HG02943 (cell line): ENCODE measurements at regions not wholly inside any gene's neighbourhood (a gene's known extent, or its start where the extent isn't known, plus 50 kb on each side); places are given as distances from the start of the nearest gene placed in this dataset.

Experiments used
- ATAC-seq: cut with Tn5 transposase; IDR thresholded peaks from one replicate; pipeline ENCODE4 v1.9.1; 2021; ENCODE audit warnings: mild to moderate bottlenecking, low read depth, moderate library complexity; ENCODE audit not compliant: unreplicated experiment

DNA sequence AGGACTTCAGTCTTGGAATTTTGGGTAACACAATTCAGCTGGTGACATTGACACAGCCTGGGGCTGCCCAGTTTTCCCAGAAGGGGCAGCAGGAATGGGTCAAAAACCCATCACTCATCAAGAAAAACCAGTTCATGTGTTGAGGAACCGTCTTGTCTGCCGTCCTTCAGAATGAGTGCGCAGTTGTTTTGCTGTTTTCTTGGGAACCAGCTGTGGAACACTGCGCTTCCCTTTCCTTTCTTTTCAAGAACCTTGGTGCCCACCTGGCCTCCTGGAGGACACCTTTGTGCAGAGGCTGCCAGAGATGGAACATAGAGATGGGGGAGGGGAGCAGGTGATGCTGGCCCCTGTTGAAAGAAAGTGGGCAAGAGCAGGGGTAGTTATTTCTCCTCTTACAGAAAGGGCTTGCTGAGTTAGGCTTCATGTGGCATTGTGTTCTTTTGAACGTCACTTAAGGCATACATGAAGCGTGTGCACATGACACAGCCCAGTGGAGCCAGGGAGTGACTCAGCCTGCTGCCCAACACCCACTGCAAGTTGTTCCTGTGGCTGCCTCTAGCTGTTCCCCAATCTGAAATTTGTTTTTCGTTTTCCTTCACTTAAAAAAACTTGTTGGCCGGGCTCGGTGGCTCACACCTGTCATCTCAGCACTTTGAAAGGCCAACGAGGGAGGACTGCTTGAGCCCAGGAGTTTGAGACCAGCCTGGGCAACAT lies 87.4 kb upstream of the TNS3 start:
- ATAC-seq: peak; percentile 85

GRCh38 chr7:47666164-47666862 lies 84.4 kb upstream of the TNS3 start:
- ATAC-seq: no peak

GRCh38 chr7:47664650-47665195 lies 82.8 kb upstream of the TNS3 start:
- no peak for ATAC-seq

GRCh38 chr7:47663851-47664250 lies 81.9 kb upstream of the TNS3 start:
- no peak for ATAC-seq

- ATAC-seq: no peak
Measured at GRCh38 chr7:47663213-47663612, 81.3 kb upstream of the TNS3 start.

- ATAC-seq: no peak
Measured at GRCh38 chr7:47661051-47661714, 79.3 kb upstream of the TNS3 start.

DNA sequence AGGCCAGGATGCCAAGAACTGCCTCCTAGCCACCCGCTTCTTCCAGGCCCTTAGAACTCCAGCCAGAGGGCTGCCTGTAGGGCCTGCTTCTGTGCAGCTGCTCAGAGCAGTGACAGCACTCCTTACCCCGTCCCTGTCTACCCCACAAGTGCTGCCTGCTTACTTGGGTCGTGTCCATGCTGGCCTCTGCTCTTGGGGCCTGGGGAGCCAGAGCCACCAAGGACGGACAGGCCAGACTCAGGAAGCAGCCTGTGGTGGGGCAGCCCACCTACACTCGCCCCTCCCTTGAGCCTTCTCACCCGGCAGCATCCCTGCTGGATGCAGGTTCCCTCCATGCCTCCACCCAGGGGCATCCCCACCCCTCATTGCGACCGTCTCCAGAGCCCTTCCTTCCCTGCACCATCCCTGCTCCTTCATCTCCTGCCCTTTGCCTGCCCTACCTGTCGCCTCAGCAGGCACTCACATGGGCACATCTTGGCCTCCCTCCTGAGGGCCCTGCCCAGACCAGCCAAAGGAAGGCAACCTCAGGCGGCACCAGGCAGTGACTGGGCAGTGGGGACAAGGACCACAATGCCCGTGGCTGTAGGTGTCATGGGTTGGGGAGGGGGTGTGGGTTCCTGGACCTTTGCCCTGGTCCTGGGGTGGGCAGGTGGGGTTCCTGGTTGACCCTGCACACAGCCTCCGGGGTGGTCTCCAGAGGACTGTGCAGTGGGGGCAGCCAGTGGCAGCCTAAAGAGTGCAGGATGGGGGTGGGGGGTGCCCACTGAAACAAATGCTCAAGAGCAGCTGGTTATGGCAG lies 78.0 kb upstream of the TNS3 start:
- ATAC-seq: no peak

- no peak for ATAC-seq
Measured at GRCh38 chr7:47658886-47659635, 77.2 kb upstream of the TNS3 start.

- no peak for ATAC-seq
Measured at GRCh38 chr7:47657126-47657525, 75.2 kb upstream of the TNS3 start.

DNA sequence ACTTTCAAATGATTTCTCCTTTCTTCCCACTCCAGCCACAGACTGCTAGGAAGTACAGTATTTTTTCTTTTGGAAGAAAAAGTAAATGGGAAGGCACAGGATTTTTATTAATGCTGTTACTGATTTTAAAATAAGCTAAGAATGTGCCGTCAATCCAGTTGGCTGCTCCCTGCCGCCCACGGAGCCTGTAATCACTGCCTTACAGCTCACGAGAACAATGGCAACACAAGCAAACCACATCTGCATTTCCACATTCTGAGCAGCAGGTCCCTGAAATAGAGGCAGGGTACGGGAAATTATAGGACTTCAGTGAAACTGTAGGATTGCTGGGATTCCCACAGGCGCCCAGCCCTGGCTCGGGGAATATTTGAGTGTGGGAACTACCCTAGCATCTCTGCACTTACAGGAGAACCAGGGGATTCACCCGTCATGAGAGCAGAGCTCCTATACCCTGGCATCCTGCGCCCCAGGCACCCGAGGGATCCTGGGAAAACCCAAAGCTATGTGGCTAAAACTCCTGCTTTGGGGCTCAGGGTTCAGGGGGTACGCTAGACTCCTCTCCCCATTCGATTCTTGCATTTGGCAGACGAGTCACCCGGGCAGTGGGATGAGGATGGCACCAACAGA lies 72.9 kb upstream of the TNS3 start:
- no peak for ATAC-seq

DNA sequence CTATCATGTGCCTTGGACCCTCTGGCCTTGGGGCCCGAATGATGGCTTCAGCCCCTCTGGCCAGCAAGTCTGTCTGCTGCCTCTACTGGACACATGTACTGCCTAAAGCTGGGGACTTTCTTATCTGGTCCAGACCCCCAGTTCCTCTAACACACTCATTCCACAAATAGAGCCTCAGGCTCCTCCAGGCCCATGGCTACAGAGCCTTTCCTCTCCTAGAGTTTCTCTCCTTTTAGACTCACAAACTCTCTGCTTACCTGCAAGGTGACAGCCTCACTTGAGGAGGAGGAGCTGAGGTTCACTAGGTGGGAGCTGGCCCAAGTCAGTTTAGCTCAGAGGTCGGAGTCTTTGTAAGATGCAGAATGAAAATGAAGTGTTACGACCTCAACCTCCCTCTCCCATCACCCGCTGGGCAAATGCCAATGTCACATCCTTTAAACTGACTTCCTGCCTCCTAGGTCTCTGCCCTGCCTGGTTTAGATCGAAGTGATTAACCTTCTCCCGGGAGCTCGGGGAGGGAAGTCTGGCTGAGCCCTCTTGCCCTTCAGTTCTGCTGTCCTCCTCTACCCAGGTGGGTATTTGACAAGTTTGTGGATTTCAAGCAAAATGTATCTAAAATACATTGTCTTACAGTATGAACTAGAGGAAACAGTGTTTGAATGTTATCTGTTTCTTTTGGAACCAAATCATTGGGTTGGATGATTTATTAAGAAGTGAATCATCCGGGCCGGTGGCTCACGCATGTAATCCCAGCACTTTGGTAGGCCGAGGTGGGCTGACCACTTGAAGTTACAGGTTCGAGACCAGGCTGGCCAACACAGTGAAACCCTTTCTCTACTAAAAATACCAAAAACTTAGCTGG lies 71.9 kb upstream of the TNS3 start:
- no peak for ATAC-seq

DNA sequence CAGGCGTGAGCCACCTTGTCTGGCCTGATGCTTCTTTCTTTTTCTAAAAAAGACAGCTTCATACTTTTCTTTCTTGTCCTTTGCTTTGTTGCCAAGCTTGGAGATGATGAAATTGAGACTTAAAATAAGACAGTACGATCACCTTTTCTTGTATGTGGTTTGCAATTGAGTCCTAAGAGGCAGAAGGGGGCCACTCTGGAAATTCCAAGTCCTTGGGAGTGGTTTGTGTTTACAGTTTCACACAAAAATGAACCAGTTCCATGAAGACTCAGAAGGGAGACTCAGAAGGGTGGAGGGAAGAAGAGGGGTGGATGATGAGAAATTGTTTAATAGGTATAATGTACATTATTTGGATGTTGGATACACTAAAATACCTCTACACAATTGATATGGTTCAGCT lies 70.7 kb upstream of the TNS3 start:
- no peak for ATAC-seq

DNA sequence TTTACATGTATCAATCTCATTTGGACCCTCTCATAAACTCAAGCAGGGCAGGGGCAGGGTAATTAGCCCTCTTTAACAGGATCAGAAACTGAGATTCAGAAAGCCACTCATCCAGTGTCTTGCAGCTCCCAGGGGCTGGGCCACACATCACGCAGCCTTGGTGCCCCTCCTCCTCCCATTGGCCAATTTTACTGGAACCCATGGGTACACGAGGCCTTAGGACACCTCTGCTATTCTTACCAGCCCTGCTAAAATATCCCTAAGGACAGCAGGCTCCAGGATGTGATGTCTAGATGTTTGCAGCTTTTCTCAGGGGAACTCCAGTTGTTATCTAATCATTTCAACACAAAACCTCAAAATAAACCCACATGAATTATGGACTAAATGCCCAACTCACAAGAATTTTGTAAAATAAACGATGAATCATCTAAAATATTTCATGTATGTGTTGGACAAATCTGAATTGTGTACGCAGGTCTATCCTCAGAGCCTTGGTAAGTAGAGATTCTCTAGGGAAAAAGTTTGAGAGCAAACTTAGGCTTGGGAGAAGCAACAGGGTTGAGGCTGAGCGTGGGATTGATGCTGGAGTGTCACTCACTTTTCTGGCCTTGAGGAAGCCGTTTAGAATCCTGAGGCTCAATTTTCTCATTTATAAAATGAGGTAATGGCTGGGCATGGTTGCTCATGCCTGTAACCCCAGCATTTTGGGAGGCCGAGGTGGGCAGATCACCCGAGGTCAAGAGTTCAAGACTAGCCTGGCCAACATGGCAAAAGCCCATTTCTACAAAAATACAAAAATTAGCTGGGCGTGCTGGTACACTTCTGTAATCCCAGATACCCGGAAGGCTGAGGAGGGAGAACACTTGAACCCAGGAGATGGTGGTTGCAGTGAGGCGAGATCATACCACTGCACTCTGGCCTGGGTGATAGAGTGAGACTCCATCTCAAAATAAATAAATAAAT lies 69.7 kb upstream of the TNS3 start:
- no peak for ATAC-seq

- ATAC-seq: no peak
Measured at GRCh38 chr7:47649919-47650318, 68.0 kb upstream of the TNS3 start.

- ATAC-seq: no peak
Measured at GRCh38 chr7:47648275-47648925, 66.5 kb upstream of the TNS3 start.

GRCh38 chr7:47647918-47648250 lies 66.0 kb upstream of the TNS3 start:
- no peak for ATAC-seq
